Osteocyte (in vitro differentiated cells): ENCODE measurements at regions not wholly inside any gene's neighbourhood (a gene's known extent, or its start where the extent isn't known, plus 50 kb on each side); places are given as distances from the start of the nearest gene placed in this dataset.
A peak's percentile ranks its signal among the peaks of the same experiment; 100 is the strongest.

Experiments
- DNase-seq: peaks from one replicate; pipeline ENCODE4 v3.0.0; 2021; ENCODE audit warnings: mixed read lengths; ENCODE audit not compliant: unreplicated experiment; ENCODE audit errors: extremely low spot score
- H3K27ac Mint-ChIP-seq: one replicate; pipeline ENCODE4 v1.8.0; 2021; ENCODE audit warnings: mild to moderate bottlenecking, mixed read lengths; ENCODE audit not compliant: unreplicated experiment
- H3K27me3 Mint-ChIP-seq: one replicate; pipeline ENCODE4 v1.8.0; 2021; ENCODE audit warnings: mixed read lengths; ENCODE audit not compliant: unreplicated experiment
- H3K36me3 Mint-ChIP-seq: one replicate; pipeline ENCODE4 v1.8.0; 2021; ENCODE audit warnings: mixed read lengths; ENCODE audit not compliant: unreplicated experiment
- H3K4me1 Mint-ChIP-seq: one replicate; pipeline ENCODE4 v1.8.0; 2021; ENCODE audit warnings: mixed read lengths; ENCODE audit not compliant: unreplicated experiment
- H3K4me3 Mint-ChIP-seq: one replicate; pipeline ENCODE4 v1.8.0; 2021; ENCODE audit warnings: mild to moderate bottlenecking, moderate library complexity, mixed read lengths; ENCODE audit not compliant: unreplicated experiment
- H3K9me3 Mint-ChIP-seq: one replicate; pipeline ENCODE4 v1.8.0; 2021; ENCODE audit warnings: mixed read lengths; ENCODE audit not compliant: unreplicated experiment
- CTCF ChIP-seq: fragments of 200-600 bp; sonication (generic); IDR thresholded peaks from 2 replicates; pipeline ENCODE4 v1.5.0; 2021; ENCODE audit warnings: antibody characterized with exemption, mild to moderate bottlenecking, moderate library complexity

- no peaks in the 10 kb centered on the region for H3K36me3 Mint-ChIP-seq
- H3K4me3 Mint-ChIP-seq: no peak overlapping the region
- peak; percentile 38 for DNase-seq
- H3K4me1 Mint-ChIP-seq: peaks cover 5% of the 10 kb centered on the region
- no peaks in the 10 kb centered on the region for H3K27me3 Mint-ChIP-seq
- H3K27ac Mint-ChIP-seq: no peak overlapping the region
- H3K9me3 Mint-ChIP-seq: peaks cover 13% of the 10 kb centered on the region
- no peak for TF ChIP-seq CTCF
These were observed 145.8 kb upstream of the HS6ST1 start for GRCh38 chr2:128464456-128464855.

- Mint-ChIP-seq H3K27ac (no peak overlapping the region), H3K36me3 (no peaks in the 10 kb centered on the region), H3K4me1 (no peaks in the 10 kb centered on the region), H3K9me3 (peaks cover 13% of the 10 kb centered on the region), H3K4me3 (no peak overlapping the region), H3K27me3 (no peaks in the 10 kb centered on the region)
- DNase-seq: peak; percentile 72
- TF ChIP-seq CTCF: no peak
These were observed 146.8 kb upstream of the HS6ST1 start for GRCh38 chr2:128465246-128466170.

- peaks cover 2% of the 10 kb centered on the region for H3K36me3 Mint-ChIP-seq
- no peak overlapping the region for H3K27ac Mint-ChIP-seq
- no peaks in the 10 kb centered on the region for H3K27me3 Mint-ChIP-seq
- no peak for TF ChIP-seq CTCF
- peak; percentile 65 for DNase-seq
- H3K9me3 Mint-ChIP-seq: peaks cover 12% of the 10 kb centered on the region
- no peak overlapping the region for H3K4me3 Mint-ChIP-seq
- H3K4me1 Mint-ChIP-seq: no peaks in the 10 kb centered on the region
These were observed 147.7 kb upstream of the HS6ST1 start for GRCh38 chr2:128466376-128466775.

GRCh38 chr2:128466776-128467175 lies 148.1 kb upstream of the HS6ST1 start:
- Mint-ChIP-seq H3K4me1 (no peaks in the 10 kb centered on the region), H3K36me3 (peaks cover 2% of the 10 kb centered on the region), H3K4me3 (no peak overlapping the region), H3K9me3 (peaks cover 8% of the 10 kb centered on the region), H3K27me3 (no peaks in the 10 kb centered on the region), H3K27ac (no peak overlapping the region)
- peak; percentile 74 for DNase-seq
- no peak for TF ChIP-seq CTCF

GRCh38 chr2:128467321-128467969 lies 148.8 kb upstream of the HS6ST1 start:
- H3K27ac Mint-ChIP-seq: no peak overlapping the region
- peaks cover 2% of the 10 kb centered on the region for H3K36me3 Mint-ChIP-seq
- H3K4me3 Mint-ChIP-seq: no peak overlapping the region
- no peaks in the 10 kb centered on the region for H3K27me3 Mint-ChIP-seq
- no peak for TF ChIP-seq CTCF
- no peaks in the 10 kb centered on the region for H3K4me1 Mint-ChIP-seq
- peaks cover 7% of the 10 kb centered on the region for H3K9me3 Mint-ChIP-seq
- DNase-seq: peak; percentile 75
